HL-60 (cell line): ENCODE measurements at regions not wholly inside any gene's neighbourhood (a gene's known extent, or its start where the extent isn't known, plus 50 kb on each side); places are given as distances from the start of the nearest gene placed in this dataset.
"Not testable (repeated sequence)": the region's sequence is repeated elsewhere in the genome, so short reads cannot be mapped to it uniquely, and the experiment has no call there.

ENCODE experiments used
- DNase-seq, 2 experiments: peaks; one replicate each; pipeline ENCODE4 v3.0.0-alpha.2; 2010 to 2020; ENCODE audit warnings: low read depth in 1 of 2, low spot score in 1 of 2
- H3K27ac ChIP-seq: fragments of 250-450 bp; sonication (Bioruptor Pico); replicated peaks from 2 replicates; pipeline ENCODE4 v1.5.1; 2020; ENCODE audit warnings: mild to moderate bottlenecking, moderate library complexity
- H3K27me3 ChIP-seq: fragments of 250-450 bp; sonication (Bioruptor Pico); 2 replicates; pipeline ENCODE4 v1.5.1; 2021; ENCODE audit warnings: mild to moderate bottlenecking, moderate library complexity; ENCODE audit not compliant: insufficient read depth, poor library complexity, severe bottlenecking
- H3K4me3 ChIP-seq: replicated peaks from 2 replicates; pipeline ENCODE4 v1.5.1; 2011; ENCODE audit warnings: mild to moderate bottlenecking, control low read depth, low read length; ENCODE audit not compliant: insufficient read depth
- CTCF ChIP-seq: IDR thresholded peaks from one replicate; pipeline ENCODE4 v1.5.1; 2011; ENCODE audit warnings: low read length, control low read depth, inconsistent platforms; ENCODE audit not compliant: insufficient read depth
- GABPA ChIP-seq: IDR thresholded peaks from 2 replicates; pipeline ENCODE4 v1.6.1; 2012; ENCODE audit warnings: low read depth
- POLR2AphosphoS5 ChIP-seq: IDR thresholded peaks from 2 replicates; pipeline ENCODE4 v1.6.1; 2012; ENCODE audit warnings: low read depth
- REST ChIP-seq: IDR thresholded peaks from 2 replicates; pipeline ENCODE4 v1.6.1; 2012; ENCODE audit warnings: low read depth; ENCODE audit not compliant: insufficient replicate concordance
- SPI1 ChIP-seq: IDR thresholded peaks from 2 replicates; pipeline ENCODE4 v1.6.1; 2012; ENCODE audit warnings: low read depth, mild to moderate bottlenecking, borderline replicate concordance

GRCh38 chr20:53664121-53664520 lies 70.5 kb upstream of the ZNF217 start:
- no peak overlapping the region for H3K4me3 ChIP-seq
- TF ChIP-seq REST (no peak), POLR2AphosphoS5 (no peak), GABPA (no peak), CTCF (no peak), SPI1 (no peak)
- no peak overlapping the region for H3K27ac ChIP-seq
- DNase-seq, result no peak
- no peaks in the 10 kb centered on the region for H3K27me3 ChIP-seq

GRCh38 chr20:53663521-53663920 lies 69.9 kb upstream of the ZNF217 start:
- not testable (repeated sequence) for DNase-seq, H3K4me3 ChIP-seq, H3K27ac ChIP-seq, H3K27me3 ChIP-seq

- Histone ChIP-seq H3K27me3 (no peaks in the 10 kb centered on the region), H3K27ac (no peak overlapping the region), H3K4me3 (no peak overlapping the region)
- no peak for DNase-seq
- TF ChIP-seq GABPA, result no peak
- peak; percentile 61 for TF ChIP-seq SPI1
Observed at GRCh38 chr20:53662595-53662994, 69.0 kb upstream of the ZNF217 start.

- no peak for DNase-seq
- TF ChIP-seq POLR2AphosphoS5 (no peak), SPI1 (no peak), GABPA (no peak), CTCF (no peak), REST (no peak)
- Histone ChIP-seq H3K27ac (no peak overlapping the region), H3K4me3 (no peak overlapping the region), H3K27me3 (no peaks in the 10 kb centered on the region)
Observed at GRCh38 chr20:53660947-53661381, 67.3 kb upstream of the ZNF217 start.

- Histone ChIP-seq H3K27ac (no peak overlapping the region), H3K4me3 (no peak overlapping the region), H3K27me3 (no peaks in the 10 kb centered on the region)
- DNase-seq, result no peak
- TF ChIP-seq GABPA (no peak), REST (no peak), POLR2AphosphoS5 (no peak), CTCF (no peak), SPI1 (no peak)
Observed at GRCh38 chr20:53660078-53660909, 66.7 kb upstream of the ZNF217 start.
